CD4-positive, CD25-positive, alpha-beta regulatory T cell (primary cell): ENCODE measurements at regions not wholly inside any gene's neighbourhood (a gene's known extent, or its start where the extent isn't known, plus 50 kb on each side); places are given as distances from the start of the nearest gene placed in this dataset.
A peak's percentile ranks its signal among the peaks of the same experiment; 100 is the strongest.
"Not testable (repeated sequence)": the region's sequence is repeated elsewhere in the genome, so short reads cannot be mapped to it uniquely, and the experiment has no call there.

Experiments used
- ATAC-seq, 2 donors: fragments of 150-1000 bp; cut with Tn5 transposase; one replicate each; pipeline ENCODE4 v1.10.0; 2021; ENCODE audit warnings: low read depth in 2 of 2, moderate number of reproducible peaks in 2 of 2, moderate library complexity in 1 of 2
- DNase-seq, 3 donors: peaks; one replicate each; pipeline versions ENCODE4 v3.0.0 to v3.0.0-alpha.2; 2012 to 2022; ENCODE audit warnings: mixed read lengths in 1 of 3
- H3K27ac ChIP-seq: one replicate; pipeline ENCODE4 v1.7.0; 2013; ENCODE audit warnings: mild to moderate bottlenecking, low read length; ENCODE audit not compliant: insufficient read depth, poor library complexity, severe bottlenecking
- H3K27me3 ChIP-seq: one replicate; pipeline ENCODE4 v1.7.0; 2013; ENCODE audit warnings: low read length; ENCODE audit not compliant: control insufficient read depth, insufficient read depth
- H3K36me3 ChIP-seq: one replicate; pipeline ENCODE4 v1.7.0; 2013; ENCODE audit warnings: mild to moderate bottlenecking, low read length, moderate library complexity; ENCODE audit not compliant: control insufficient read depth, insufficient read depth
- H3K4me1 ChIP-seq: 2 replicates; pipeline ENCODE4 v1.7.0; 2013; ENCODE audit warnings: mild to moderate bottlenecking, low read length; ENCODE audit not compliant: insufficient read depth, control insufficient read depth, poor library complexity, severe bottlenecking
- H3K4me3 ChIP-seq: one replicate; pipeline ENCODE4 v1.7.0; 2013; ENCODE audit warnings: low read depth, mild to moderate bottlenecking, low read length, moderate library complexity
- H3K9me3 ChIP-seq, 2 experiments: 1 replicate in 1 of 2; 2 replicates in 1 of 2; pipeline ENCODE4 v1.7.0; 2013; ENCODE audit warnings: low read length in 2 of 2, mild to moderate bottlenecking in 1 of 2, moderate library complexity in 1 of 2; ENCODE audit not compliant: control insufficient read depth in 2 of 2
- H3K27ac Mint-ChIP-seq, 3 donors: one replicate each; pipeline ENCODE4 v1.8.0; 2020 to 2022; ENCODE audit warnings: mild to moderate bottlenecking in 3 of 3, mixed read lengths in 3 of 3, moderate library complexity in 2 of 3
- H3K27me3 Mint-ChIP-seq: one replicate; pipeline ENCODE4 v1.8.0; 2022; ENCODE audit warnings: mild to moderate bottlenecking, mixed read lengths
- H3K36me3 Mint-ChIP-seq: one replicate; pipeline ENCODE4 v1.8.0; 2020; ENCODE audit warnings: mixed read lengths
- H3K4me1 Mint-ChIP-seq, 4 donors: one replicate each; pipeline ENCODE4 v1.8.0; 2020 to 2022; ENCODE audit warnings: mixed read lengths in 4 of 4, mild to moderate bottlenecking in 1 of 4
- H3K4me3 Mint-ChIP-seq, 4 donors: one replicate each; pipeline ENCODE4 v1.8.0; 2020 to 2022; ENCODE audit warnings: mild to moderate bottlenecking in 4 of 4, mixed read lengths in 4 of 4, moderate library complexity in 3 of 4
- H3K9me3 Mint-ChIP-seq, 7 donors: one replicate each; pipeline ENCODE4 v1.8.0; 2020 to 2022; ENCODE audit warnings: mixed read lengths in 7 of 7, mild to moderate bottlenecking in 3 of 7, moderate library complexity in 2 of 7

- no peaks in the 10 kb centered on the region for H3K27me3 ChIP-seq
- no peaks in the 10 kb centered on the region for H3K9me3 ChIP-seq
- Mint-ChIP-seq H3K9me3 (peaks cover 0 to 2% (median 0%) of the 10 kb centered on the region in 7 donors), H3K27me3 (no peaks in the 10 kb centered on the region), H3K27ac (no peak overlapping the region), H3K4me1 (no peaks in the 10 kb centered on the region), H3K4me3 (no peak overlapping the region), H3K36me3 (no peaks in the 10 kb centered on the region)
- H3K4me3 ChIP-seq, result no peak overlapping the region
- H3K4me1 ChIP-seq, result no peaks in the 10 kb centered on the region
- H3K36me3 ChIP-seq, result no peaks in the 10 kb centered on the region
- DNase-seq, result no peak
- no peak overlapping the region for H3K27ac ChIP-seq
- no peak for ATAC-seq
Measured at GRCh38 chr9:42388146-42388690, 204.8 kb downstream of the SPATA31A6 start.

- H3K27me3 ChIP-seq, result no peaks in the 10 kb centered on the region
- H3K9me3 ChIP-seq, result no peaks in the 10 kb centered on the region
- no peak overlapping the region for H3K27ac ChIP-seq
- no peak overlapping the region for H3K4me3 Mint-ChIP-seq
- DNase-seq (peak in 1 of 3 donors; percentile 1), ATAC-seq (no peak)
- no peaks in the 10 kb centered on the region for H3K36me3 Mint-ChIP-seq
- no peaks in the 10 kb centered on the region for H3K4me1 ChIP-seq
- H3K4me3 ChIP-seq, result no peak overlapping the region
- peaks cover 0 to 2% (median 0%) of the 10 kb centered on the region in 7 donors for H3K9me3 Mint-ChIP-seq
- H3K27me3 Mint-ChIP-seq, result no peaks in the 10 kb centered on the region
- H3K36me3 ChIP-seq, result no peaks in the 10 kb centered on the region
- H3K4me1 Mint-ChIP-seq, result no peaks in the 10 kb centered on the region
- no peak overlapping the region for H3K27ac Mint-ChIP-seq
Measured at GRCh38 chr9:42388846-42389245, 205.4 kb downstream of the SPATA31A6 start.

GRCh38 chr9:42392773-42393455, 209.5 kb downstream of the SPATA31A6 start:
- H3K4me3 ChIP-seq, DNase-seq, H3K4me1 ChIP-seq, ATAC-seq, H3K9me3 ChIP-seq, H3K27ac ChIP-seq, H3K27me3 Mint-ChIP-seq, H3K4me3 Mint-ChIP-seq, H3K27ac Mint-ChIP-seq, H3K9me3 Mint-ChIP-seq, H3K27me3 ChIP-seq, H3K36me3 Mint-ChIP-seq, H3K36me3 ChIP-seq, H3K4me1 Mint-ChIP-seq: not testable (repeated sequence)

GRCh38 chr9:42396318-42396717, 212.9 kb downstream of the SPATA31A6 start:
- Histone ChIP-seq H3K9me3 (no peaks in the 10 kb centered on the region), H3K4me3 (no peak overlapping the region), H3K27ac (no peak overlapping the region), H3K36me3 (no peaks in the 10 kb centered on the region), H3K27me3 (no peaks in the 10 kb centered on the region), H3K4me1 (no peaks in the 10 kb centered on the region)
- no peak for DNase-seq
- H3K9me3 Mint-ChIP-seq, result peaks cover 0 to 1% (median 0%) of the 10 kb centered on the region in 7 donors
- no peak overlapping the region for H3K4me3 Mint-ChIP-seq
- H3K4me1 Mint-ChIP-seq, result no peaks in the 10 kb centered on the region
- H3K36me3 Mint-ChIP-seq, result no peaks in the 10 kb centered on the region
- no peaks in the 10 kb centered on the region for H3K27me3 Mint-ChIP-seq
- ATAC-seq, result no peak
- H3K27ac Mint-ChIP-seq, result no peak overlapping the region

- H3K36me3 Mint-ChIP-seq, H3K4me1 ChIP-seq, H3K36me3 ChIP-seq, H3K27me3 Mint-ChIP-seq, H3K4me1 Mint-ChIP-seq, H3K4me3 ChIP-seq, ATAC-seq, H3K27me3 ChIP-seq, H3K27ac Mint-ChIP-seq, H3K4me3 Mint-ChIP-seq, H3K27ac ChIP-seq, H3K9me3 ChIP-seq, H3K9me3 Mint-ChIP-seq, DNase-seq: not testable (repeated sequence)
Measured at GRCh38 chr9:42397336-42397735, 213.9 kb downstream of the SPATA31A6 start.

GRCh38 chr9:42402919-42403318, 219.5 kb downstream of the SPATA31A6 start:
- H3K27me3 ChIP-seq, H3K36me3 Mint-ChIP-seq, H3K9me3 ChIP-seq, H3K27ac ChIP-seq, H3K4me3 ChIP-seq, ATAC-seq, H3K4me3 Mint-ChIP-seq, H3K4me1 ChIP-seq, H3K36me3 ChIP-seq, H3K27ac Mint-ChIP-seq, H3K9me3 Mint-ChIP-seq, H3K4me1 Mint-ChIP-seq, H3K27me3 Mint-ChIP-seq, DNase-seq: not testable (repeated sequence)

- H3K27ac Mint-ChIP-seq, H3K27me3 ChIP-seq, H3K36me3 ChIP-seq, H3K9me3 Mint-ChIP-seq, H3K27me3 Mint-ChIP-seq, DNase-seq, ATAC-seq, H3K4me1 Mint-ChIP-seq, H3K9me3 ChIP-seq, H3K27ac ChIP-seq, H3K36me3 Mint-ChIP-seq, H3K4me3 Mint-ChIP-seq, H3K4me3 ChIP-seq, H3K4me1 ChIP-seq: not testable (repeated sequence)
Measured at GRCh38 chr9:42409581-42409980, 226.1 kb downstream of the SPATA31A6 start.

- not testable (repeated sequence) for H3K36me3 Mint-ChIP-seq, H3K27ac ChIP-seq, H3K27ac Mint-ChIP-seq, H3K4me1 ChIP-seq, H3K9me3 ChIP-seq, H3K4me3 Mint-ChIP-seq, H3K27me3 Mint-ChIP-seq, H3K27me3 ChIP-seq, DNase-seq, ATAC-seq, H3K4me1 Mint-ChIP-seq, H3K9me3 Mint-ChIP-seq, H3K4me3 ChIP-seq, H3K36me3 ChIP-seq
Measured at GRCh38 chr9:42412354-42412753, 228.9 kb downstream of the SPATA31A6 start.
